Smooth muscle cell (in vitro differentiated cells): ENCODE measurements at regions not wholly inside any gene's neighbourhood (a gene's known extent, or its start where the extent isn't known, plus 50 kb on each side); places are given as distances from the start of the nearest gene placed in this dataset.

ENCODE experiments used
- DNase-seq: peaks from one replicate; lab custom pipeline; 2025; ENCODE audit not compliant: unreplicated experiment; lab: John Stamatoyannopoulos, UW
- H2AFZ ChIP-seq: fragments of 200-600 bp; sonication (generic); 2 replicates; pipeline ENCODE4 v1.6.0; 2016; ENCODE audit warnings: antibody characterized with exemption, low read depth, mild to moderate bottlenecking
- H3F3A ChIP-seq: fragments of 200-600 bp; sonication (generic); 2 replicates; pipeline ENCODE4 v1.6.0; 2017; ENCODE audit warnings: antibody characterized with exemption, low read depth
- H3K27ac ChIP-seq: fragments of 200-600 bp; sonication (generic); 2 replicates; pipeline ENCODE4 v1.5.1; 2016; ENCODE audit warnings: low read depth, mild to moderate bottlenecking
- H3K27me3 ChIP-seq: fragments of 200-600 bp; sonication (generic); 2 replicates; pipeline ENCODE4 v1.6.1; 2016; ENCODE audit warnings: low read depth, mild to moderate bottlenecking
- H3K36me3 ChIP-seq: fragments of 200-600 bp; sonication (generic); 2 replicates; pipeline ENCODE4 v1.5.1; 2016; ENCODE audit warnings: low read depth
- H3K4me1 ChIP-seq: fragments of 200-600 bp; sonication (generic); 2 replicates; pipeline ENCODE4 v1.5.1; 2016; ENCODE audit warnings: low read depth
- H3K4me2 ChIP-seq: fragments of 200-600 bp; sonication (generic); 2 replicates; pipeline ENCODE4 v1.6.0; 2016; ENCODE audit warnings: mild to moderate bottlenecking
- H3K4me3 ChIP-seq: fragments of 200-600 bp; sonication (generic); 2 replicates; pipeline ENCODE4 v1.5.1; 2016; ENCODE audit warnings: mild to moderate bottlenecking
- H3K79me2 ChIP-seq: fragments of 200-600 bp; sonication (generic); 2 replicates; pipeline ENCODE4 v1.6.0; 2016; ENCODE audit warnings: low read depth, mild to moderate bottlenecking
- H3K9ac ChIP-seq: fragments of 200-600 bp; sonication (generic); 2 replicates; pipeline ENCODE4 v1.6.0; 2016; ENCODE audit warnings: low read depth
- H3K9me3 ChIP-seq: fragments of 200-600 bp; sonication (generic); replicated peaks from 2 replicates; pipeline ENCODE4 v1.5.1; 2016; ENCODE audit warnings: low read depth
- H4K20me1 ChIP-seq: fragments of 200-600 bp; sonication (generic); 2 replicates; pipeline ENCODE4 v1.6.0; 2016; ENCODE audit warnings: low read depth
- CTCF ChIP-seq: fragments of 200-600 bp; sonication (generic); IDR thresholded peaks from 2 replicates; pipeline ENCODE4 v1.5.1; 2017; ENCODE audit warnings: borderline replicate concordance, mild to moderate bottlenecking, antibody characterized with exemption; ENCODE audit not compliant: insufficient read depth, poor library complexity, severe bottlenecking
- WGBS: methylation state at CpG from one replicate; pipeline ENCODE4 v1.1.7; 2016; ENCODE audit warnings: low lambda C conversion rate; 5-methylcytosine and 5-hydroxymethylcytosine counted together

GRCh38 chr5:72673623-72674022 lies 142.8 kb upstream of the TNPO1 start:
- H2AFZ ChIP-seq: no peak overlapping the region
- H3K27ac ChIP-seq: no peak overlapping the region
- no peaks in the 10 kb centered on the region for H3K4me1 ChIP-seq
- no peak overlapping the region for H3K4me3 ChIP-seq
- H4K20me1 ChIP-seq: no peaks in the 10 kb centered on the region
- H3K9me3 ChIP-seq: no peaks in the 10 kb centered on the region
- DNase-seq: no peak
- H3K4me2 ChIP-seq: no peak overlapping the region
- H3K9ac ChIP-seq: no peak overlapping the region
- H3K36me3 ChIP-seq: no peaks in the 10 kb centered on the region
- TF ChIP-seq CTCF: no peak
- no peaks in the 10 kb centered on the region for H3K79me2 ChIP-seq
- H3F3A ChIP-seq: no peaks in the 10 kb centered on the region
- no peaks in the 10 kb centered on the region for H3K27me3 ChIP-seq

GRCh38 chr5:72673180-72673579 lies 143.3 kb upstream of the TNPO1 start:
- Histone ChIP-seq H3K9ac (no peak overlapping the region), H3K4me2 (no peak overlapping the region), H3K79me2 (no peaks in the 10 kb centered on the region), H3K36me3 (no peaks in the 10 kb centered on the region), H3K27me3 (no peaks in the 10 kb centered on the region), H2AFZ (no peak overlapping the region), H3K4me3 (no peak overlapping the region), H3F3A (no peaks in the 10 kb centered on the region), H3K9me3 (no peaks in the 10 kb centered on the region), H3K27ac (no peak overlapping the region), H3K4me1 (no peaks in the 10 kb centered on the region), H4K20me1 (no peaks in the 10 kb centered on the region)
- no peak for DNase-seq
- no peak for TF ChIP-seq CTCF

- no peak for TF ChIP-seq CTCF
- Histone ChIP-seq H3K4me2 (no peak overlapping the region), H3K36me3 (no peaks in the 10 kb centered on the region), H3K4me3 (no peak overlapping the region), H2AFZ (no peak overlapping the region), H3K9ac (no peak overlapping the region), H3K27ac (no peak overlapping the region), H3F3A (no peaks in the 10 kb centered on the region), H3K4me1 (peaks cover 5% of the 10 kb centered on the region), H3K27me3 (no peaks in the 10 kb centered on the region), H3K79me2 (no peaks in the 10 kb centered on the region), H4K20me1 (no peaks in the 10 kb centered on the region), H3K9me3 (no peaks in the 10 kb centered on the region)
- 100% methylated on average over 1 of the region's 1 CpG for WGBS
- DNase-seq: no peak
Observed at GRCh38 chr5:72667708-72668107, 148.8 kb upstream of the TNPO1 start.

- H3K4me1 ChIP-seq: peaks cover 5% of the 10 kb centered on the region
- H3K4me2 ChIP-seq: no peak overlapping the region
- no peaks in the 10 kb centered on the region for H3K9me3 ChIP-seq
- 86% methylated on average over 7 of the region's 7 CpGs for WGBS
- H4K20me1 ChIP-seq: no peaks in the 10 kb centered on the region
- no peak overlapping the region for H3K4me3 ChIP-seq
- DNase-seq: no peak
- no peaks in the 10 kb centered on the region for H3K36me3 ChIP-seq
- H3K27ac ChIP-seq: no peak overlapping the region
- no peak overlapping the region for H3K9ac ChIP-seq
- H3K27me3 ChIP-seq: no peaks in the 10 kb centered on the region
- no peak for TF ChIP-seq CTCF
- no peaks in the 10 kb centered on the region for H3F3A ChIP-seq
- H2AFZ ChIP-seq: no peak overlapping the region
- H3K79me2 ChIP-seq: no peaks in the 10 kb centered on the region
Observed at GRCh38 chr5:72662936-72663335, 153.5 kb upstream of the TNPO1 start.
